SKM-1 treated with dmso at 0.1 percent for 144 hours (cell line): ENCODE measurements at regions not wholly inside any gene's neighbourhood (a gene's known extent, or its start where the extent isn't known, plus 50 kb on each side); places are given as distances from the start of the nearest gene placed in this dataset.
"Not testable (repeated sequence)": the region's sequence is repeated elsewhere in the genome, so short reads cannot be mapped to it uniquely, and the experiment has no call there.

Source experiments
- DNase-seq: peaks from one replicate; lab custom pipeline; 2025; ENCODE audit not compliant: unreplicated experiment; lab: John Stamatoyannopoulos, UW

- DNase-seq, result no peak
Measured at GRCh38 chr15:25169318-25169717, 214.5 kb downstream of the SNRPN start.

- no peak for DNase-seq
Measured at GRCh38 chr15:25170113-25170731, 215.4 kb downstream of the SNRPN start.

- DNase-seq, result no peak
Measured at GRCh38 chr15:25170781-25171110, 216.0 kb downstream of the SNRPN start.

DNA sequence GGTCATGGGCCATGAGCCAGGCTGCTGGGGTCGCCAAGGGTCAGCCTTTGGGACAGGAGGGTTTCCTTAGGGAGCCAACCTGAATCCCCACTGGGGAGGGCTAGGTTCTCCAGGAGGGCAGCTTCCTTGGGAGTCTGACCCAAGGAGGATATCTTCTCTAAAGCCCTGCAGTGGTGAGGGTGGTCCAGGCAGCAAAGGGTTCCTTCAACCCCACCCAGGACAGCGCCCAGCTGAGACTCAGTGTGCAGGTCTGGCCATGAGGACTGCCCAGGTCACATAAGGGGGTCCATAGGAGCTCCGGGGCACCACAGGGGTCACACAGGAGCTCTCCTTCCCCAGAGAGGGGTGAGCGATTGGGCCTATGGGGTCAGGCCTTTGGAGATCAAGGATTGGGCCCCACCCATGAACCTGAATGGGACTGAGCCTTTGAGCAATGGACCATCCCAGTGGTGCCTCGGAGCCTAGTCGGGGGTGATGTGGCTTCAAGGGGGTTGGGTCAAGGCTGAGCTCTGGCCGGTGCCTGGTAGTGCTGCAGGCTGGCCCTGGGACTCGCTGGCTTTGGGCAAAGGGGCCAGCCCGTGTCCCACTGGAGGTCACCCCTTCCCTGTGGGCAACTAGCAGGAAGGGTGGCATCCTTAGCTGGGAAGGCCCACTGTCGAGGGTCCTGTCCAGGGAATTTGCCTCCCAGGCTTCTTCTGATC, 216.5 kb downstream of the SNRPN start:
- DNase-seq, result no peak

DNA sequence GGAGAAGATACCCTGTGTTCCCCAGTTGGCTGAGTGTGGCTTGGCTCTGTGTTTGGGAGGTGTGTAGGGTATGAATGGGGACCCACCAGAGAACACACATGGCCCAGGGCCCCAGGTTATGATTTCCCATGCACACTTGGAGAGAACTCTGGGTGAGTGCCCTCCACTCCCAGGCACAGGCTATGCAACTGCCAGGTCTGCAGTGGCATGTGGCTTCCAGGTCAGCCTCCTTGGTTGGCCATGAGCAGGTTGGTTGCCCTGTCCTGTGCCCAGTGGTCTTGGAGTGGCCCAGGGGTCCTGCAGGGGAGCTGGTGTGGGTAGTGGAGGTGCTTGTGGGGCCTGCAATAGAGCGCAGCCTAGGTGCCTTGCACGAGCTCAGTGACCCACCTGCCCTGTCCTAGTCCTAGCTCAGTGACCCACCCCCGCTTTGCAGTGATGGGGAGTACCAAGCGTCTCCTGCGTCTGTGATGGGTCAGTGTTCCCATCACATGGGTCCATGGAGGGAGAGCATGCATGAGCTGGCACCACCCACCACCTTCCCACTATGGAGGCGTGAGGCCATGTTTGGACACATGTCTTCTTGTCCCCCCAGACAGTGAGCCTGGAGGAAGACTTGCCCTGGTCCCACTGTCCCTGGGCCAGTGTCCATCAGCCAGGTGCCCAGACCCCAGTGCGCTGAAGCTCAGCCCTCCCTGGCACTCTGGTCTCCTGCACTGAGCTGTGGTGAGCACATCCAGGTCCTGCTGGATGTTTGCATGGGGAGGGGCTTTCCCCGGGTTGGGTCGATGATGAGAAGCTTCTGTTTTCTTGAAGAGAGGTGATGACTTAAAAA, 217.3 kb downstream of the SNRPN start:
- DNase-seq, result no peak

DNA sequence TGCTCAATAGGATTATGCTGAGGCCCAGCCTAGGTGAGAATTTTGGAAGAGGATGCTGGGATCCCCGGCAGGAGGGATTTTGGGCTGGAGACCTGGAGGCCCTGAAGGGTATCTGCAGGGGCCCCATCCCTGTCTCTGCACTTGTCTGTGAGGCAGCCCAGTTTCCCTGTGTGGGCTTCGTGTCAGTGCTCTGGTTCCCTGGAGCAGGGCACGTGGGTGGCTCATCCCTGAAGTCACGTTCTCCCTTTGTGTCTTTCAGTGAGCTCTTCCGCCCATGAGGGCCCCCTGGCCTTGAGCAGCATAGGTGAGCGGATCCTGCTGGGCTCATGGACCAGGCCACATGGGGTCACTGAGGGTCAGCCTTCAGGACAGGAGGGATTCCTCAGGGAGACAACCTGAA, 217.9 kb downstream of the SNRPN start:
- DNase-seq, result no peak

- no peak for DNase-seq
Measured at GRCh38 chr15:25173241-25174028, 218.6 kb downstream of the SNRPN start.

DNA sequence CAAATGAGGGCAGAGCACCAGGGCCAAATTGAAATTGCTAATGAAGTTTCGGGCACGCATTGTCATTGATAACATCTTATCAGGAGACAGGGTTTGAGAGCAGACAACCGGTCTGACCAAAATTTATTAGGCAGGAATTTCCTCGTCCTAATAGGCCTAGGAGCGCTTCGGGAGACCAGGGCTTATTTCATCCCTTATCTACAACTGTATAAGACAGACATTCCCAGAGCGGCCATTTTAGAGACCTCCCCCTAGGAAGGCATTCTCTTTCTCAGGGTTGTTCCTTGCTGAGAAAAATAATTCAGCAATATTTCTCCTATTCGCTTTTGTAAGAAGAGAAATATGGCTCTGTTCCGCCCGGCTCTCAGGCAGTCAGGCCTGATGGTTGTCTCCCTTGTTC, 219.4 kb downstream of the SNRPN start:
- not testable (repeated sequence) for DNase-seq

DNA sequence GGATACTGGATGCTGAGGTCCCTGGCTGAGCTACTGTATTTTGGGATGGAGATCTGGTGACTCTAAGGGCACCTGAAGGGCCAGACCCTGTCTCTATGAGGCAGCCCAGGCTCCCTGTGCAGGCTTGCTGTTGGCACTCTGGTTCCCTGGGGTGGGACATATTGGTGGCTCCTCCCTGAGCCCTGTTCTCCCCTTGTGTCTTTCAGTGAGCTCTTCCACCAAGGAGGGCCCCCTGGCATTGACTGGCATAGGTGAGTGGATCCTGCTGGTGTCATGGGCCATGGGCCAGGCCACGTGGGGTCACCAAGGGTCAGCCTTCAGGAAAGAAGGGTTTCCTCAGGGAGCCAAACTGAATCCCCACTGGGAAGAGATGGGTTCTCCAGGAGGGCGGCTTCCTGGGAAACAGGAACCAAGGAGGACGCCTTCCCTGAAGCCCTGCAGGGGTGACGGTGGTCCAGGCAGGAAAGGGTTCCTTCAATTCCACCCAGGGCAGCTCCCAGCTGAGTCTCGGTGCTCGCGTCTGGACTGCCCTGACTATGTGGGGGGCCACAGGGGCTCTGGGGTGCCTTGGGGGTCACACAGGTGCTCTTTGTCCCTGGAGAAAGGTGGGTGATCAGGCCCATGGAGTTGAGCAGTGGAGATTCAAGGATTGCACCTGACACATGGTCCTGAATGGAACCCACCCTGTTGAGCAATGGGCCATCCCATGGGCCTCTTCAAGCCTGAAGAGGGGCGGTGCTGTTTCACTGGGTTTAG, 220.4 kb downstream of the SNRPN start:
- DNase-seq, result no peak

- no peak for DNase-seq
Measured at GRCh38 chr15:25175789-25176615, 221.2 kb downstream of the SNRPN start.

DNA sequence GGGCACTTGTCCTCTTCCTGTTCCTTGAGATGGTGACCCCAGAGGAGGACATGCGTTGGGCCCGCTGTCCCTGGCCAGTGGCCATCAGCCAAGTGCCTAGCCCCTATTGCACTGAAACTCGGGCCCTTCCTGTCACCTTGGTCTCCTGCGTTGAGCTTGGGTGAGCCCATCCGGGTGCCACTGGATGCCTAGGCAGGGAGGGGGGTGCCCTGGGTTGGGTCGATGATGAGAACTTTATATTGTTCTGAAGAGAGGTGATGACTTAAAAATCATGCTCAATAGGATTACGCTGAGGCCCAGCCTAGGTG, 221.8 kb downstream of the SNRPN start:
- no peak for DNase-seq

GRCh38 chr15:25176991-25177954, 222.5 kb downstream of the SNRPN start:
- no peak for DNase-seq

- no peak for DNase-seq
Measured at GRCh38 chr15:25177955-25178801, 223.4 kb downstream of the SNRPN start.

GRCh38 chr15:25178835-25179672, 224.3 kb downstream of the SNRPN start:
- no peak for DNase-seq

DNA sequence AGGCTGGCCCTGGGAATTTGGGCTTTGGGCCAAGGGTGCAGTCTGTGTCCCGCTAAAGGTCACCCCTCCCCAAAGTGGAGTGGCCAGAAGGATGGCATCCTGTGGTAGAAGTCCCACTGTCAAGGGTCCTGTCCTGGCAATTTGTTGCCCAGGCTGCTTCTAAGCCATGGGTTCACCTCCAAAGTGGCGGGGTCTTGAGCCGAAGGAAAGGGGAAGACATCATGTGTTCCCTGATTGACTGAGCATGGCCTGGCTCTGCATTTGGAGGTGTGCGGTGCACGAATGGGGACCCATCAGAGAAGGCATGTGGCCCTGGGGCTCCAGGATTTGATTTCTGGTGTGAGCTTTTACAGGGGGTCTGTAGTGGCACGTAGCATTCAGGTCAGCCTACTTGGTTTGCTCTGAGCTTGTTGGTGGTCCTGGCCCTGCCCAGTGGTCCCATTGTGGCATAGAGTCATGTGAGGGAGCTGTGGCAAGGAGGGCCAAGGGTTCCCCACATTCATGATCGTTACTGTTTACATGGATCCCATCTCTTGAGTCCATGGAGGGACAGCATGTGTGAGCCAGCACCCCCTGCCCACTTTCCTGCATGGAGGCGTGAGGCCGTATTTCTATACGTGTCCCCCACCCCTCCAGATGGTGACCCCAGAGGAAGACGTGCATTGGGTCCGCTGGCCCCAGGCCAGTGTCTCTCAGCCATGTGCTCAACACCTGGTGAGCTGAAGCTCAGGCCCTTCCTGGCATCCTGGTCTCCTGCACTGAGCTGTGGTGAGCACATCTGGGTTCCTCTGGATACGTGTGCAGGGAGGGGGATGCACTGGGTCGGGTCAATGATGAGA, 225.1 kb downstream of the SNRPN start:
- no peak for DNase-seq

DNA sequence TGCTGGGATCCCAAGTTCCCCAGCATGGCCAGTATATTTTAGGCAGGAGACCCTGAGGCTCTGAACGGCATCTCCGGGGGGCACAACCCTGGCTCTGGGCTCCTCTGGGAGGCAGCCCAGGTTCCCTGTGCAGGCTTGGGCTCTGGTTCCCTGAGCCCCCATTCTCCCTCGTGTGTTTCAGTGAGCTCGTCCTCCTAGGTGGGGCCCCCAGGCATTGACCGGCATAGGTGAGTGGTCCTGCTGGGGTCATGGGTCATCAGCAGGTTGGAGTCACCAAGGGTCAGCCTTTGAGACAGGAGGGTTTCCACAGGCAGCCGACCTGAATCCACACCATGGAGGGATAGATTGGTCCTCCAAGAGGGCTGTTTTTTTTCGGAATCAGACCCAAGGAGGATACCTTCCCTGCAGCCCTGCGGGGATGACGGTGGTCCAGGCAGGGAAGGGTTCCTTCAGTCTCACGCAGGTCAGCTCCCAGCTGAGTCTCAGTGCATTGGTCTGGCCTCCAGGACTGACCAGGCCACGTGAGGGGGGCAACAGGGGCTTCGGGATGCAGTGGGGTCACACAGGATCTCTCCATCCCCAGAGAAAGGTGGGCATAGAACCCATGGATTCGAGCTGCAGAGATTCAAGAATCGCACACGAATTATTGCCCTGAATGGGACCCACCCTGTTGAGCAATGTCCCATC, 226.0 kb downstream of the SNRPN start:
- no peak for DNase-seq
